Right lobe of liver (tissue), 4 donors: ENCODE measurements at regions not wholly inside any gene's neighbourhood (a gene's known extent, or its start where the extent isn't known, plus 50 kb on each side); places are given as distances from the start of the nearest gene placed in this dataset.

Experiments
- POLR2A ChIP-seq: fragments of 450-650 bp; IDR thresholded peaks from one replicate; pipeline ENCODE4 v1.6.1; 2017; ENCODE audit warnings: antibody characterized with exemption, mild to moderate bottlenecking
- TF ChIP-seq, protein P1 (sequence below), 4 donors: fragments of 200-600 bp in 3 of 4; fragments of 450-650 bp in 1 of 4; IDR thresholded peaks; one replicate each; pipeline versions ENCODE4 v1.5.1 to v1.8.0; 2016 to 2022; ENCODE audit warnings: antibody characterized with exemption in 4 of 4, mild to moderate bottlenecking in 2 of 4
- donor health status: DM: no; HTN: no; CAD: no.
- donor health status: DM: no; HTN: no; CAD: no.
- donor health status: DM: no; HTN: yes; CAD: no.

DNA sequence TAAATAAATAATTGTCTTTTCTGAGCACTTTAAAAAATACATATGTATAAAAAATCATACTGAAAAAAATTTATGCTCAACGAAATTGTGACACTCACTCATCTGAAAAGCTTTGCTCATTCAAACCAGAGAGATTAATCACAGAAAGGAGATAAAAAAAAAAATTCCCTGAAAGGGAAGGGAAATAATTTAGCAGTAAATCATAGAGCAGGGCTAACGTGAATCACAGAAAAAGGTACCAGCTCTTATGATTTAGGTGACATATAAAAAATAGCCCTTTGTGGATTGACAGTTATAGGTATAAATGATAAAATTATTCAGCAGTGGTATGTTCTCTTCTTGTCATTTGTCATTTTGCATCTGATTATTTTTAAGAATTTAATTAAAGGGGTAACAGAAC, 552.7 kb upstream of the TENM3 start:
- TF ChIP-seq, protein P1, sequence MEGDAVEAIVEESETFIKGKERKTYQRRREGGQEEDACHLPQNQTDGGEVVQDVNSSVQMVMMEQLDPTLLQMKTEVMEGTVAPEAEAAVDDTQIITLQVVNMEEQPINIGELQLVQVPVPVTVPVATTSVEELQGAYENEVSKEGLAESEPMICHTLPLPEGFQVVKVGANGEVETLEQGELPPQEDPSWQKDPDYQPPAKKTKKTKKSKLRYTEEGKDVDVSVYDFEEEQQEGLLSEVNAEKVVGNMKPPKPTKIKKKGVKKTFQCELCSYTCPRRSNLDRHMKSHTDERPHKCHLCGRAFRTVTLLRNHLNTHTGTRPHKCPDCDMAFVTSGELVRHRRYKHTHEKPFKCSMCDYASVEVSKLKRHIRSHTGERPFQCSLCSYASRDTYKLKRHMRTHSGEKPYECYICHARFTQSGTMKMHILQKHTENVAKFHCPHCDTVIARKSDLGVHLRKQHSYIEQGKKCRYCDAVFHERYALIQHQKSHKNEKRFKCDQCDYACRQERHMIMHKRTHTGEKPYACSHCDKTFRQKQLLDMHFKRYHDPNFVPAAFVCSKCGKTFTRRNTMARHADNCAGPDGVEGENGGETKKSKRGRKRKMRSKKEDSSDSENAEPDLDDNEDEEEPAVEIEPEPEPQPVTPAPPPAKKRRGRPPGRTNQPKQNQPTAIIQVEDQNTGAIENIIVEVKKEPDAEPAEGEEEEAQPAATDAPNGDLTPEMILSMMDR (IDR thresholded peaks at IDR 0.05) = no peak
- no peak for TF ChIP-seq POLR2A
